Sciatic nerve (tissue), 2 donors: ENCODE measurements at regions not wholly inside any gene's neighbourhood (a gene's known extent, or its start where the extent isn't known, plus 50 kb on each side); places are given as distances from the start of the nearest gene placed in this dataset.

Experiments
- ATAC-seq: fragments of 200-7000 bp; cut with Tn5 transposase; one replicate; pipeline ENCODE4 v1.9.1; 2020; ENCODE audit warnings: mild to moderate bottlenecking, moderate library complexity
- DNase-seq: peaks from one replicate; pipeline ENCODE4 v3.0.0-alpha.2; 2020; ENCODE audit warnings: low spot score
- intact Hi-C: fragments of 100-400 bp; cut with DNase I; formaldehyde crosslinking; loops from one replicate; pipeline ENCODE4 v1.14.2; 2022
- donor health status: DM: no; HTN: no; CAD: no.
- donor health status: DM: no; HTN: no; CAD: no.

DNA sequence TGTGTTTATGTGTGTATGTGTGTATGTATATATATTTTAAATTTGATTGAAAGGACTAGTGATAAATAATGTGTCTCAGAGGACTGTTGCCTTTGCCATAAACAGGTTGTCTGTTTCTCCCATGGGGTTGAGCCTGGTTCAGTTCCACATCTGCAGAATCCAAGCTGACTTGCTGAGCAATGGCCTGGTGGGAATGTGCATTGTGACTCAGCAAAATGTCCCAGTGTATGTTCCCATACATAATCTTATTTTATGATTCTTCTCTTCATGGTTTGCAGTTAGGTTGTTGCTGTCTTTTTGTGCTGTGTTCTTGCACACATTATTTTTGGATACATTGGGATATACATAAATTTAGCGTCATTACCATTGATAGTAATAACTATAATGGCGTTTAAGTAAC lies 115.6 kb upstream of the SLC24A3 start:
- ATAC-seq (no peak), DNase-seq (no peak)
- intact Hi-C loops, result no loop called here

DNA sequence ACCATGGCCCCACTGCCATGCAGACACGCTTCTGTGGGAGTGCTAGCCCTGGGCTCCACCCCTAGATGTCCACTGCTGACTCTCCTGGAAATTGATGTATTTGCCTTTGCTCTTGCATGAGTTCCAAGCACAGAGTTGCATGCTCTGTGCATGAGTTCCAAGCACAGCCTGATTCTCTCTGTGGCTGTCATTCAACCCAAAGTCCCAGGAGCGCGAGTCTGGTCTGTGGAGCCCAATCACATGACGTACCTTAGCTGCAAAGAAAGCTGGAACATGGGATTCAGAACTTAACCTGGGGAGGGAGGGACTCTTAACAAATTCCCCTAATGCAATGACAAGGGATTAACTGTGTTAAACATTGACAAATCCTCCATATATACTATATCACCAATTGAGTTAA lies 114.3 kb upstream of the SLC24A3 start:
- ATAC-seq (no peak), DNase-seq (no peak)
- intact Hi-C loops, result no loop called here

- DNase-seq, result no peak
Observed at GRCh38 chr20:19098806-19099578, 113.5 kb upstream of the SLC24A3 start.

GRCh38 chr20:19099596-19100545 lies 112.6 kb upstream of the SLC24A3 start:
- intact Hi-C loops, result loop anchor here (1.0 kb wide), 1 partner anchor 21 kb away; no protein-coding TSS in a partner anchor
- DNase-seq, result no peak
- ATAC-seq, result no peak

More at GRCh38 chr20:19098806-19099578, 113.5 kb upstream of the SLC24A3 start:
- intact Hi-C loops, result loop anchor here (1.0 kb wide), 1 partner anchor 20 kb away; no protein-coding TSS in a partner anchor
- no peak for ATAC-seq

DNA sequence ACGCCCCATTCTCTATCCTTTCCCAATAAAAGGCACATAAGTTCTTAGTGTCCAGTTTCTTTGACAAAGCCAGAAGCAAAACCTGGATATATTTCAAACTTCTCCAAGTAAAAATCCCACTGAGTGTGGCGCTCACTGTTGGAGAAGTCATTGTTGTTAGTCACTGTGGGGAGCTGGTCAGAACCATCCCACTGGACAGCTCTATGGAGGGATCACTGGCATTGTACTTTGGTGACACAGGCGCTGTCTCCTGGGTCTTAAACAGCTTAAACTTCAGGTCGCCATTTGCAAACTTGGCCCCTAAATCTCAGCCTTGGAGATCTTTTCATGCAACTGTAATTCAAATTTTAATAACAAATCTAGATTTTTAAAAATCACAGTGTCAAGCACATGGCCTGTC lies 111.5 kb upstream of the SLC24A3 start:
- intact Hi-C loops, result no loop called here
- no peak for ATAC-seq
- no peak for DNase-seq

DNA sequence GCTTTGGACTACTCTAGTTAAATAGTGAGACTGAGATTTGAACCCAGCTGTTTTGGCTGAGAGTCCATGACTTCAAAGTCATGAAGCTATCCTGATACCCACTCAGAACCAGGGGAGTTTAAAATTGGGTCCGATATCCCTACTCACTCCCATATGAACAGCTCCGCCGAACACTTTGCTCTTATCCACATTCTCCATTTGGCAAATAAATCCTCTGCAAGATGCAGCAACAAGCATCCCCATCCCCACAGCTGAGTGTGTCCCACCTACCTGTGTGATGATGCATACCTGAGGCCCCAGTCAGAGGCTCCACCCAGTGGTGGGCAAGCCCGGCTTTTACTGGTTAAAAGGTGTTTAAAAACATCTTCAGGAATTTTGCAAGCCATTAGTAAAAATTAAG lies 108.3 kb upstream of the SLC24A3 start:
- intact Hi-C loops, result no loop called here
- no peak for DNase-seq
- ATAC-seq, result no peak

- intact Hi-C loops, result no loop called here
Observed at GRCh38 chr20:19108155-19108554, 104.3 kb upstream of the SLC24A3 start.

GRCh38 chr20:19110285-19110684 lies 102.2 kb upstream of the SLC24A3 start:
- DNase-seq, result no peak
- intact Hi-C loops, result no loop called here

More at GRCh38 chr20:19108155-19108554, 104.3 kb upstream of the SLC24A3 start:
- no peak for ATAC-seq
- DNase-seq, result no peak

GRCh38 chr20:19110881-19111460 lies 101.5 kb upstream of the SLC24A3 start:
- intact Hi-C loops, result no loop called here
- ATAC-seq, result no peak
- no peak for DNase-seq

More at GRCh38 chr20:19110285-19110684, 102.2 kb upstream of the SLC24A3 start:
- no peak for ATAC-seq

DNA sequence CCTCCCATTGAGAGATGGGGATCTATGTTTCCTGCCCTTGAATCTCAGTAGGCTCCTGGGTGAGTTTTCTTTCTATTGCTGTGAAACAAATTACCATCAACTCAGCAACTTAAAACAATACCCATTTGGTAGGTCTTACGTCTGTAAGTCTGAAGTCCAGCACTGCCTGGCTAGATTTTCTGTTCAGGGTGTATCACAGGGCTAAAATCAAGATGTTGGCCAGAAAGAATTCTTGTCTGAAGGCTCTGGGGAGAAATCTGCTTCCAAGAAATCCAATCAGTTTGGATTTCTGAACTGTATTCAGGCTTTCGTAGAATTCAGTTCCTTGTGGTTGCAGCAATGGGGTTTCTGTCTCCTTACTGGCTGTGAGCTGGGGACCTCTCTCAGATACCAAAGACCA lies 99.6 kb upstream of the SLC24A3 start:
- intact Hi-C loops, result no loop called here
- DNase-seq (no peak), ATAC-seq (peak; percentile 82)

DNA sequence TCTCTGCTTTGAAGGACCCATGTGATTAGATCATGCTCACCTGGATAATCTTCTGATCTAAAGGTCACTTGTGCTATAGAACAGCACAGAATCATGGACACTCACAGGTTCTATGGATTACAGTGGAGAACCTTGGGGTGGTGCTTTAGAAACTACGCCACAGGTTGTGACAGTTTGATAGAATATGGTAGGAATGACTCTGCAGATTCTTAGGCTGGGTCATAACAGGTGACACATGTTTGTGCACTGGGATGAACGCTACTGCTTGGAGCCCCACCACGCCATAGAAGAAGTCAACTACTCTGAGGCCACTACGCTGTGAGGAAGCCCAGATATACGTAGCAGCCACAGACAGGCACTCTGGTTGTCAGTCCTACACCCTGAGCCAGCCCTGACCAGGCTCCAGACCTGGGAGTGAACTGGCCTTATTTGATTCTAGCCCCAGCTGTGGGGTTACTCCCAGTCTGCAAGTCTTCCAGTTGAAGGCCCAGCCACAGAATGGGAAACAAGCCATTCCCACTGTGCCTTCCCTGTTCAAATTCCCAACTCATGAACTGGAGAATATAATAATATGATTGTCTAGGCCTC lies 99.0 kb upstream of the SLC24A3 start:
- ATAC-seq (no peak), DNase-seq (no peak)
- intact Hi-C loops, result no loop called here

- ATAC-seq, result no peak
- intact Hi-C loops, result no loop called here
- no peak for DNase-seq
Observed at GRCh38 chr20:19114410-19114809, 98.0 kb upstream of the SLC24A3 start.

GRCh38 chr20:19115581-19115980 lies 96.9 kb upstream of the SLC24A3 start:
- intact Hi-C loops, result no loop called here
- DNase-seq (no peak), ATAC-seq (no peak)

- DNase-seq, result no peak
- intact Hi-C loops, result no loop called here
- no peak for ATAC-seq
Observed at GRCh38 chr20:19120011-19120410, 92.4 kb upstream of the SLC24A3 start.

DNA sequence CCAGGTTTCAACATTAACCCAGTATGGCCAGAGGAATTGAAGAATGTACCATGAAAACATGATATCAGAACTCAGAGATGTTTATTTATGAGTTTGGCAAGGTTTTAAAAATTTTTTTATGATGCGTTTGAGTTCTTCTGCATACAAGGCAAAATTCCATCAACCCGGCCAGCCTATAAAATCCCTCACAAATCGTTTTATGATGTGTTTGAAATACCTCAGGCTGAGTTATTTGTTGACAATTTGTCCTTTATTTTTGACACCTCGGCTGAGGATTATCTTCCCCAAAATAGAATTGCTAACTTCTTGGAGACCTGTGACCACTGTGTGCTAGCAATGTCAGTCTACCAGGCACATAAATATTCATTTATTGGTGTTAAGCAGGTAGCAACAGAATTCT lies 91.9 kb upstream of the SLC24A3 start:
- DNase-seq, result no peak
- ATAC-seq, result no peak
- intact Hi-C loops, result no loop called here

DNA sequence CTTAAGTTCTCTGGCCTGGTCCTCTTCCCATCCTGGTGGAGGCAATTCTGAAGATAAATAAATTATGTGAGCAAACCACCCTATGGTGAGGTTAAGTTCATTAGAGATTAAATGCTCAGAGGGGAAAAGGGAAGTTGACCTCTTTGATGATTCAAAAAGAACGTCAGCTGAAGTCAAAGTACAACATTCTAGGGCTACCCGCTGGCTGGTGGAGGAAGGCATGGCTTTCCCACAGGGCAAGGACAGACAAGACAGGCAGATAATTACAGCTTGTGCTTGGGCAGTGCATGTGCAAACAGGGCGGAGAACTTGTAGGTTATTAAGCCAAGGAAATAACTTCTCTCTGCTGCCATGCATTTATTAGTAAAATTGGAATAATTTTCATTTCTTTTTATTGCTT lies 91.0 kb upstream of the SLC24A3 start:
- DNase-seq (no peak), ATAC-seq (no peak)
- intact Hi-C loops, result no loop called here

DNA sequence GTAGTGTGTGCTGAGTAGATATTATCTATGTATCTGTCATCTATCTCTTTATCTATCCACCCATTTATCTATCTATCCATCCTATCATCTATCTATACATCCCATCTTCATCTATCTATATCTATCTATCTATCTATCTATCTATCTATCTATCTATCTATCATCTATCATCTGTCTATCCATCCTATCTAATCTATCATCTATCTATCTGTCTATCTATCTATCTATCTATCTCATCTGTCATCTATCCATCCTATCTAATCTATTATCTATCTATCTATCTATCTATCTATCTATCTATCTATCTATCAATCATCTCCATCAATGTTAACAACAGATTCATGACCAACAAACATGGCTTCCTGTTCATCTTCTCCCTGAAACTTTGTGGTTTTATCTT lies 90.5 kb upstream of the SLC24A3 start:
- DNase-seq (no peak), ATAC-seq (no peak)
- intact Hi-C loops, result no loop called here

DNA sequence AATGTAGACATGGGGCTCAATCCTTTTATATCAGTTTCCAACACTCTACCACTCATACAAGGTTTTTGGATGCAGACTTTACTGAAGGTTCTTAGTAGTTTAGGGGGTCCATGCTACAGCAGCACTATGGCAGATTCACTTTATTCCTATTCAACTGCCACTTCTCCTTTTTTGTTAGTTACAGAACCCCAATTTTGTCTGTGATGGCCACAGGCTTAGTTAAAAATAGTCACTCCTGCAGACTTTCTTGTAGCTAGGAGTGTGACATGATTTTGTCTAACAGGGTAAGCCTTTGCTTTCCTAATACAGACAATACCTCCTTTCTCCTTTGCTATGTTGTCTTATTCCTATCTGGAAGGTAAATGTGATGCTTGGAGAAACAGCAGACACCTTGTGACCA lies 90.0 kb upstream of the SLC24A3 start:
- intact Hi-C loops, result no loop called here
- no peak for ATAC-seq
- no peak for DNase-seq

- ATAC-seq (no peak), DNase-seq (no peak)
- intact Hi-C loops, result no loop called here
Observed at GRCh38 chr20:19125508-19125907, 86.9 kb upstream of the SLC24A3 start.
